Endodermal cell (in vitro differentiated cells): ENCODE measurements at regions not wholly inside any gene's neighbourhood (a gene's known extent, or its start where the extent isn't known, plus 50 kb on each side); places are given as distances from the start of the nearest gene placed in this dataset.

ENCODE experiments used
- DNase-seq: peaks from one replicate; pipeline ENCODE4 v3.0.0-alpha.2; 2017
- H3K27ac ChIP-seq: 2 replicates; pipeline ENCODE4 v1.5.1; 2013; ENCODE audit warnings: mild to moderate bottlenecking, low read depth, low read length, moderate library complexity
- H3K27me3 ChIP-seq: 2 replicates; pipeline ENCODE4 v1.6.1; 2013; ENCODE audit warnings: mild to moderate bottlenecking, low read length, moderate library complexity; ENCODE audit not compliant: insufficient read depth, control insufficient read depth, poor library complexity, severe bottlenecking
- H3K36me3 ChIP-seq: 2 replicates; pipeline ENCODE4 v1.7.0; 2013; ENCODE audit warnings: mild to moderate bottlenecking, low read length, moderate library complexity; ENCODE audit not compliant: control insufficient read depth, insufficient read depth
- H3K4me1 ChIP-seq: one replicate; pipeline ENCODE4 v1.7.0; 2013; ENCODE audit warnings: low read length; ENCODE audit not compliant: control insufficient read depth, insufficient read depth
- H3K4me3 ChIP-seq: 2 replicates; pipeline ENCODE4 v1.5.1; 2013; ENCODE audit warnings: mild to moderate bottlenecking, low read length, moderate library complexity
- H3K9ac ChIP-seq: 2 replicates; pipeline ENCODE4 v1.6.1; 2013; ENCODE audit warnings: mild to moderate bottlenecking, low read length, moderate library complexity; ENCODE audit not compliant: poor library complexity, severe bottlenecking; ENCODE audit errors: extremely low read depth
- H3K9me3 ChIP-seq: 2 replicates; pipeline ENCODE4 v1.6.1; 2013; ENCODE audit warnings: mild to moderate bottlenecking, low read length, moderate library complexity; ENCODE audit not compliant: control insufficient read depth
- H3K27ac Mint-ChIP-seq: 2 replicates; pipeline ENCODE4 v1.8.0; 2020; ENCODE audit warnings: mixed read lengths
- H3K27me3 Mint-ChIP-seq: 2 replicates; pipeline ENCODE4 v1.8.0; 2021; ENCODE audit warnings: mild to moderate bottlenecking, mixed read lengths; ENCODE audit not compliant: insufficient read depth
- H3K36me3 Mint-ChIP-seq: 2 replicates; pipeline ENCODE4 v1.8.0; 2020; ENCODE audit warnings: low read depth, mixed read lengths
- H3K4me1 Mint-ChIP-seq: 2 replicates; pipeline ENCODE4 v1.8.0; 2020; ENCODE audit warnings: mixed read lengths
- H3K4me3 Mint-ChIP-seq: 2 replicates; pipeline ENCODE4 v1.8.0; 2020; ENCODE audit warnings: mild to moderate bottlenecking, moderate library complexity, mixed read lengths
- H3K9me3 Mint-ChIP-seq: 2 replicates; pipeline ENCODE4 v1.8.0; 2020; ENCODE audit warnings: mild to moderate bottlenecking, mixed read lengths
- WGBS, 2 experiments: methylation state at CpG; one replicate each; pipeline versions ENCODE4 v1.1.5 to v1.1.7; 2013; ENCODE audit warnings: missing lambda C conversion rate in 2 of 2, mixed read lengths in 1 of 2; ENCODE audit not compliant: insufficient coverage in 1 of 2, insufficient read length in 1 of 2; 5-methylcytosine and 5-hydroxymethylcytosine counted together
- TF ChIP-seq, protein P1 (sequence below): fragments of 200-600 bp; sonication (generic); conservative IDR thresholded peaks from 2 replicates; pipeline ENCODE4 v1.5.0; 2021; ENCODE audit warnings: antibody characterized with exemption, mild to moderate bottlenecking

- TF ChIP-seq, protein P1, sequence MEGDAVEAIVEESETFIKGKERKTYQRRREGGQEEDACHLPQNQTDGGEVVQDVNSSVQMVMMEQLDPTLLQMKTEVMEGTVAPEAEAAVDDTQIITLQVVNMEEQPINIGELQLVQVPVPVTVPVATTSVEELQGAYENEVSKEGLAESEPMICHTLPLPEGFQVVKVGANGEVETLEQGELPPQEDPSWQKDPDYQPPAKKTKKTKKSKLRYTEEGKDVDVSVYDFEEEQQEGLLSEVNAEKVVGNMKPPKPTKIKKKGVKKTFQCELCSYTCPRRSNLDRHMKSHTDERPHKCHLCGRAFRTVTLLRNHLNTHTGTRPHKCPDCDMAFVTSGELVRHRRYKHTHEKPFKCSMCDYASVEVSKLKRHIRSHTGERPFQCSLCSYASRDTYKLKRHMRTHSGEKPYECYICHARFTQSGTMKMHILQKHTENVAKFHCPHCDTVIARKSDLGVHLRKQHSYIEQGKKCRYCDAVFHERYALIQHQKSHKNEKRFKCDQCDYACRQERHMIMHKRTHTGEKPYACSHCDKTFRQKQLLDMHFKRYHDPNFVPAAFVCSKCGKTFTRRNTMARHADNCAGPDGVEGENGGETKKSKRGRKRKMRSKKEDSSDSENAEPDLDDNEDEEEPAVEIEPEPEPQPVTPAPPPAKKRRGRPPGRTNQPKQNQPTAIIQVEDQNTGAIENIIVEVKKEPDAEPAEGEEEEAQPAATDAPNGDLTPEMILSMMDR: no peak
- WGBS, 2 experiments: 88 to 91% methylated on average over 7 of the region's 7 CpGs
- Histone ChIP-seq H3K4me3 (no peak overlapping the region), H3K9me3 (no peaks in the 10 kb centered on the region), H3K27ac (no peak overlapping the region), H3K36me3 (no peaks in the 10 kb centered on the region), H3K9ac (no peak overlapping the region), H3K27me3 (no peaks in the 10 kb centered on the region), H3K4me1 (no peaks in the 10 kb centered on the region)
- peaks cover 15% of the 10 kb centered on the region for H3K4me1 Mint-ChIP-seq
- no peaks in the 10 kb centered on the region for H3K36me3 Mint-ChIP-seq
- no peak for DNase-seq
- H3K9me3 Mint-ChIP-seq: no peaks in the 10 kb centered on the region
- peaks cover 5% of the 10 kb centered on the region for H3K27me3 Mint-ChIP-seq
- H3K4me3 Mint-ChIP-seq: no peak overlapping the region
- H3K27ac Mint-ChIP-seq: no peak overlapping the region
These were observed 210.0 kb upstream of the CST7 start for GRCh38 chr20:24738981-24739633.

- Histone ChIP-seq H3K27me3 (no peaks in the 10 kb centered on the region), H3K36me3 (no peaks in the 10 kb centered on the region), H3K27ac (no peak overlapping the region), H3K4me3 (no peak overlapping the region), H3K4me1 (no peaks in the 10 kb centered on the region), H3K9ac (no peak overlapping the region), H3K9me3 (no peaks in the 10 kb centered on the region)
- Mint-ChIP-seq H3K27me3 (peaks cover 5% of the 10 kb centered on the region), H3K36me3 (no peaks in the 10 kb centered on the region), H3K4me1 (peaks cover 15% of the 10 kb centered on the region), H3K4me3 (no peak overlapping the region), H3K27ac (no peak overlapping the region), H3K9me3 (no peaks in the 10 kb centered on the region)
- WGBS, 2 experiments: 67% methylated on average over 1 of the region's 1 CpG; no CpG with 5 or more reads in 1 of the 2 experiments
- TF ChIP-seq, protein P1: no peak
- DNase-seq: no peak
These were observed 209.3 kb upstream of the CST7 start for GRCh38 chr20:24739746-24740145.

DNA sequence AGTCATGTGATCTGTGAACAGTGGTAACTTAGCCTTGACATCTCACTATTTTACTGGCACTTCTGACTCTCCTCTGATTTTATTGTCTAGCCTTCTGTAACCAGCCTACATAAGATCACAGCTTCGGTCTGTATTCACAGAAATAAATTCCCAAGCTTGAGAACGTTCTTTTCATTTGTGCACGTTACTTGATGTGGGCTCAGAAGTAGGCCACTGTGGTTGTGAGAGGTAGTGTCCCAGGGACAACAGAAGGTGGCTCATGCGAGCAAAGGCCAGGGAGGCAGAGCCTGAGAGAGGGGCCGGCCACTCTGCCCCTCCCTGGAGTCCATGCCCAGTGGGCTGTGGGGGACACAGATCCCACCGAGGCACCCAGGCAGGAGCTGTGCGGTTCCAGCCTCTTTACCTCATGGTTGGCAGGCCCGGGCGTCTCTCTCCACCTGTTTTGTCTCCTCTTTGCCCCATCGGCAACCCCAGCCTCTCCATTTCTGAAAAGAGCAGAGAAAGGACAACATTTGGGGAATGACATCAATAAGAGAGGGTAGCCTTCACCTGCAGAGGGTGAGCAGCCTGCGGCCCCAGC is 207.5 kb upstream of the CST7 start:
- Histone ChIP-seq H3K27ac (no peak overlapping the region), H3K4me3 (no peak overlapping the region), H3K36me3 (no peaks in the 10 kb centered on the region), H3K4me1 (no peaks in the 10 kb centered on the region), H3K27me3 (no peaks in the 10 kb centered on the region), H3K9me3 (no peaks in the 10 kb centered on the region), H3K9ac (no peak overlapping the region)
- WGBS, 2 experiments: 93 to 98% methylated on average over 4 to 11 of the region's 11 CpGs
- Mint-ChIP-seq H3K4me3 (no peak overlapping the region), H3K4me1 (peaks cover 5% of the 10 kb centered on the region), H3K36me3 (no peaks in the 10 kb centered on the region), H3K9me3 (no peaks in the 10 kb centered on the region), H3K27ac (no peak overlapping the region), H3K27me3 (peaks cover 5% of the 10 kb centered on the region)
- DNase-seq: peak; percentile 36
- TF ChIP-seq, protein P1: peak; percentile 20
